ENCODE measurements at regions not wholly inside any gene's neighbourhood (a gene's known extent, or its start where the extent isn't known, plus 50 kb on each side); places are given as distances from the start of the nearest gene placed in this dataset.

DNA sequence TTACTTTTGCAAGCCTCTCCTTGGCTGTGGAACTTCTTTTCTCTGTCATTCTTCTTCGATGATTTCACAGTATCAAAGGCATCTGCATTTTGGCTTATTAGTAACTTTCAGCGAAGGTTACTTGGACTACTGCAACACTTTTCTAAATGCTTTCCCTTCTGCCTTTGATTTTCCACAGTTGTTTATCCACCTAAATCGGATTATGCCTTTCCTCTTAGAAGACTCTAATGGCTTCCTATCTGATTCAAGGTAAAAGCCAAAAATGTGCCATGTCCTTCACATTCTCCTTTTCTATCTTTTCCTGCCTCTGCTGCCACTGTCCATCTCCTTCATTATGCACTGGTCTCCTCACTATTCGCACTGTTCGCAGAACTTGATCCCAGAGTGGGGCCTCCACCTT, 1606.3 kb upstream of the LRRTM3 start:
- no peak for DNase-seq
- Histone ChIP-seq H3K4me1 (ENCODE audit: low read depth) (no peaks in the 10 kb centered on the region), H3K4me3 (no peak overlapping the region), H3K36me3 (ENCODE audit: low read depth) (no peaks in the 10 kb centered on the region), H3K9me3 (no peaks in the 10 kb centered on the region)
- TF ChIP-seq, protein P1, sequence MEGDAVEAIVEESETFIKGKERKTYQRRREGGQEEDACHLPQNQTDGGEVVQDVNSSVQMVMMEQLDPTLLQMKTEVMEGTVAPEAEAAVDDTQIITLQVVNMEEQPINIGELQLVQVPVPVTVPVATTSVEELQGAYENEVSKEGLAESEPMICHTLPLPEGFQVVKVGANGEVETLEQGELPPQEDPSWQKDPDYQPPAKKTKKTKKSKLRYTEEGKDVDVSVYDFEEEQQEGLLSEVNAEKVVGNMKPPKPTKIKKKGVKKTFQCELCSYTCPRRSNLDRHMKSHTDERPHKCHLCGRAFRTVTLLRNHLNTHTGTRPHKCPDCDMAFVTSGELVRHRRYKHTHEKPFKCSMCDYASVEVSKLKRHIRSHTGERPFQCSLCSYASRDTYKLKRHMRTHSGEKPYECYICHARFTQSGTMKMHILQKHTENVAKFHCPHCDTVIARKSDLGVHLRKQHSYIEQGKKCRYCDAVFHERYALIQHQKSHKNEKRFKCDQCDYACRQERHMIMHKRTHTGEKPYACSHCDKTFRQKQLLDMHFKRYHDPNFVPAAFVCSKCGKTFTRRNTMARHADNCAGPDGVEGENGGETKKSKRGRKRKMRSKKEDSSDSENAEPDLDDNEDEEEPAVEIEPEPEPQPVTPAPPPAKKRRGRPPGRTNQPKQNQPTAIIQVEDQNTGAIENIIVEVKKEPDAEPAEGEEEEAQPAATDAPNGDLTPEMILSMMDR (IDR thresholded peaks at IDR 0.05): no peak
- intact Hi-C loops (cut with DNase I, micrococcal nuclease): no loop called here
- ATAC-seq: no peak

DNA sequence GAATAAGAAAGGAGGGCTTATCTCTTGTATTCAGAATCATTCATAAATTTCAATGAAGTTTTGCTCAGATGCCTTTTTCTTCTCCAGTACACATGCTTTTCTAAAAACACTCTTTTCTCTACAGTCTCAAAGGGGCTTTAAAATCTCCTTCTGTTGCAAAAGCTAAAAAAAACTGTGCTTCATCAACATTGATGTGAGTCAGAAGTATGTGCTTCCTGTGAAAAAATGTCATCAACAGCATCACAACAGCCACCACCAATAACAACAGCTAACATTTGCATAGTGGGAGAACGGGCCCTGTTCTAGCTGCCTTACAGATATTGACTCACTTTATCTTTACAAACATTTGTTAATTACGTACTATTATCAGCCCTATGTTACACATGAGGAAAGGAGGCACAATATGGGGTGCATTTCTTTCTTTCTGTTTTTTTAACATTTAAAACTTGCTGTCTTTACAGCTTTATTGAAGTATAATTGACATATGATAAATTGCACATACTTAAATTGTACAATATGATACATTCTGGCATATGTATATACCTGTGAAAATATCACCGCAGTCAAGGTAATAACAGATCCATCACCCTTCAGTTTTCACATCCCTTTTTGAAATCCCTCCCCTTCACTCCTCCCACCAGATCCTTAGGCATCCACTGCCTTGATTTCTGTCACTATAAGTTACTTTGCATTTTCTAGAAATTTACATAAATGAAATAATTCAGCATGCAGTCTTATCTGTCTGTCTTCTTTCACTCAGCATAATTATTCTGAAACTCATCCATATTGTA, 1605.4 kb upstream of the LRRTM3 start:
- no peaks in the 10 kb centered on the region for H3K9me3 ChIP-seq
- DNase-seq: no peak
- H3K4me3 ChIP-seq: no peak overlapping the region
- TF ChIP-seq, protein P1 (IDR thresholded peaks at IDR 0.05): no peak
- no peaks in the 10 kb centered on the region for H3K4me1 ChIP-seq (ENCODE audit: low read depth)
- ATAC-seq: no peak
- no peaks in the 10 kb centered on the region for H3K36me3 ChIP-seq (ENCODE audit: low read depth)
- intact Hi-C loops (cut with DNase I, micrococcal nuclease): no loop called here

DNA sequence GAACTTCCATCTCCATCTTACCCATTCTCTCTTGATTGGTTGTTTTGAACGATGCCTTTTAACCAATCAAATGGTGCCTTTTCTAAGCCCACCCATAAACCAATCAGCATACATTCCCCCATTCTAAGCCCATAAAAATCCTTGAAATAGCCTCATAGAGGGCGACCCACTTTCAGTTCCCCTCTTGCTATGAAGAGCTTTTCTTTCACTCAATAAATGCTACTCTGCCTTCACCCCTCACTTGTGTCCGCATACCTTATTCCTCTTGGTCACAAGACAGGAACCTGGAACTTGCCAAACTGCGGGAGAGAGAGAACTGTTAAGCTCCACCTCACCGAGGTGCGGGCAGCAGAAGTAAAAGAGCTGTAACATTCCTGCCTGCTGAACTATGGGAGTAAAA, 1602.0 kb upstream of the LRRTM3 start:
- H3K4me3 ChIP-seq: no peak overlapping the region
- no peak for ATAC-seq
- H3K4me1 ChIP-seq (ENCODE audit: low read depth): no peaks in the 10 kb centered on the region
- no peak for DNase-seq
- no peaks in the 10 kb centered on the region for H3K9me3 ChIP-seq
- intact Hi-C loops (cut with DNase I, micrococcal nuclease): no loop called here
- TF ChIP-seq, protein P1 (IDR thresholded peaks at IDR 0.05): no peak
- no peaks in the 10 kb centered on the region for H3K36me3 ChIP-seq (ENCODE audit: low read depth)

DNA sequence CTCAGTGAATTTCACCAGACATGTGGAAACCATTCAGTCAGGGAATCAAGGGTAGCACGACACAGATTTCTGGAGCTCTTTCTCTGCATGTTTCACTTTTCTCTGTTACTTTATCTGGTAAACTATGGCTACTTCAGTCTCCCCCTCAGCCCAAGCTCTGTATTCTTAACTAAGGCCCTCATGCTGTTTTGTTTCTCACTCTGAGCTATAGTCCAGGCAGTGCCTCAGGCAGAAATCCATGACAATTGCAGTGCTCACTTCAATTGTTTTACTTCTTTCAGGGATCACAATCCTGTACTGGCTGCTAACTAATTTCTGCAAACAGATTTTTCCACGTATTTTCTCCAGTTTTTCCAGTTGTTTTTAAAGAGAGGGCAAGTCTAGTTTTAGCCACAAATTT, 1599.9 kb upstream of the LRRTM3 start:
- intact Hi-C loops (cut with DNase I, micrococcal nuclease): no loop called here
- H3K9me3 ChIP-seq: no peaks in the 10 kb centered on the region
- TF ChIP-seq, protein P1 (IDR thresholded peaks at IDR 0.05): no peak
- ATAC-seq (no peak), DNase-seq (no peak)
- no peaks in the 10 kb centered on the region for H3K36me3 ChIP-seq (ENCODE audit: low read depth)
- no peaks in the 10 kb centered on the region for H3K4me1 ChIP-seq (ENCODE audit: low read depth)
- no peak overlapping the region for H3K4me3 ChIP-seq

DNA sequence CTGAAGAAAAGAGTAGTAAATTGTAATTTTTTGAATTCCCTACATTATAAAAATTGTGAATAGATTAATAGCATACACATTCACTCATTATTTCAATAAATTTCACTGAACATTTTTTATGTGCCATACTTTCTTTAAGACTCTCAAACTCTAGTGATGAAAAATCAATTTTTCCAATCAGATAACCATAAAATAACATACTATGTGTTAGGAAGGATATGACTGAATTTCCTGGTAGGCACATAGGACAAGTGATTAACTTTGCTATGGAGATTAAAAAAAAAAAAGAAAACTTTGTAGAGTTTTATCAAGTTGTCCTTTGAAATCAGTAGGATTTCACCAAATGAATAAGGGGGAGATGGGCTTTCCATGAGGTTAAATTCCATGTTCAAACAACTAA, 1597.3 kb upstream of the LRRTM3 start:
- intact Hi-C loops (cut with DNase I, micrococcal nuclease): no loop called here
- Histone ChIP-seq H3K36me3 (ENCODE audit: low read depth) (no peaks in the 10 kb centered on the region), H3K4me1 (ENCODE audit: low read depth) (no peaks in the 10 kb centered on the region), H3K9me3 (no peaks in the 10 kb centered on the region), H3K4me3 (no peak overlapping the region)
- DNase-seq (no peak), ATAC-seq (no peak)
- TF ChIP-seq, protein P1 (IDR thresholded peaks at IDR 0.05): no peak
